IMR-90 (cell line): ENCODE measurements at regions not wholly inside any gene's neighbourhood (a gene's known extent, or its start where the extent isn't known, plus 50 kb on each side); places are given as distances from the start of the nearest gene placed in this dataset.

Experiments used
- ATAC-seq: fragments of 200-7000 bp; cut with Tn5 transposase; 2 replicates; pipeline ENCODE4 v1.9.1; 2020; ENCODE audit warnings: low read depth, mild to moderate bottlenecking, moderate library complexity
- BruUV-seq: library from RNA; stranded (reverse); fragments of 400-500 nt; replicated peaks from 2 replicates; lab custom pipeline; 2021; lab: Mats Ljungman, UMichigan
- CTCF ChIA-PET: fragments of 300-600 bp; formaldehyde crosslinking; extraction: SDS; loops from one replicate; lab custom pipeline; 2021; ENCODE audit warnings: antibody characterized with exemption; lab: Yijun Ruan, JAX
- POLR2A ChIA-PET: fragments of 300-600 bp; sonication (Branson Sonifier 250); formaldehyde crosslinking; loops from one replicate; lab custom pipeline; 2022; ENCODE audit warnings: antibody characterized with exemption; ENCODE audit not compliant: unreplicated experiment; lab: Charles Lee
- DNase-seq: peaks from one replicate; pipeline ENCODE4 v3.0.0; 2013
- H2AFZ ChIP-seq: replicated peaks from 2 replicates; pipeline ENCODE3; 2013; ENCODE audit warnings: low read length, mild to moderate bottlenecking; ENCODE audit not compliant: poor library complexity
- H2AK5ac ChIP-seq: 2 replicates; pipeline ENCODE4 v1.6.1; 2013; ENCODE audit warnings: low read depth, low read length, inconsistent platforms
- H2AK9ac ChIP-seq: replicated peaks from 2 replicates; pipeline ENCODE3; 2013; ENCODE audit warnings: mild to moderate bottlenecking, low read depth, low read length, moderate library complexity; ENCODE audit not compliant: poor library complexity
- H2BK120ac ChIP-seq: 2 replicates; pipeline ENCODE4 v1.6.1; 2013; ENCODE audit warnings: low read depth, low read length, inconsistent platforms
- H2BK15ac ChIP-seq: 3 replicates; pipeline ENCODE4 v1.6.1; 2013; ENCODE audit warnings: low read depth, low read length, inconsistent platforms
- H2BK20ac ChIP-seq: 2 replicates; pipeline ENCODE4 v1.6.1; 2013; ENCODE audit warnings: low read depth, mild to moderate bottlenecking, inconsistent platforms, low read length, moderate library complexity
- H2BK5ac ChIP-seq: 2 replicates; pipeline ENCODE4 v1.6.1; 2013; ENCODE audit warnings: mild to moderate bottlenecking, low read depth, low read length, inconsistent platforms; ENCODE audit not compliant: poor library complexity, severe bottlenecking
- H3K14ac ChIP-seq: replicated peaks from 2 replicates; pipeline ENCODE4 v1.6.1; 2013; ENCODE audit warnings: low read depth, low read length, inconsistent platforms
- H3K18ac ChIP-seq: 2 replicates; pipeline ENCODE4 v1.6.1; 2013; ENCODE audit warnings: low read depth, low read length, control low read depth
- H3K23ac ChIP-seq: 2 replicates; pipeline ENCODE4 v1.6.1; 2013; ENCODE audit warnings: low read depth, low read length, inconsistent platforms
- H3K27ac ChIP-seq: 2 replicates; pipeline ENCODE4 v1.5.1; 2013; ENCODE audit warnings: mild to moderate bottlenecking, control low read depth, low read length; ENCODE audit not compliant: insufficient read depth
- H3K27me3 ChIP-seq: 2 replicates; pipeline ENCODE4 v1.6.1; 2013; ENCODE audit warnings: low read length; ENCODE audit not compliant: control insufficient read depth, insufficient read depth
- H3K36me3 ChIP-seq: 2 replicates; pipeline ENCODE4 v1.6.1; 2013; ENCODE audit warnings: low read length, mixed read lengths; ENCODE audit not compliant: control insufficient read depth, insufficient read depth
- H3K4ac ChIP-seq: 2 replicates; pipeline ENCODE4 v1.6.1; 2013; ENCODE audit warnings: low read depth, low read length, inconsistent platforms
- H3K4me1 ChIP-seq: 2 replicates; pipeline ENCODE4 v1.6.1; 2013; ENCODE audit warnings: low read length, mixed read lengths; ENCODE audit not compliant: control insufficient read depth, insufficient read depth
- H3K4me2 ChIP-seq: 2 replicates; pipeline ENCODE4 v1.6.1; 2013; ENCODE audit warnings: low read depth, mild to moderate bottlenecking, control low read depth, low read length, moderate library complexity
- H3K4me3 ChIP-seq: 2 replicates; pipeline ENCODE4 v1.5.1; 2013; ENCODE audit warnings: low read depth, mild to moderate bottlenecking, control low read depth, low read length, moderate library complexity; ENCODE audit not compliant: insufficient read depth
- H3K56ac ChIP-seq: 2 replicates; pipeline ENCODE4 v1.6.1; 2013; ENCODE audit warnings: low read length, inconsistent platforms; ENCODE audit not compliant: insufficient read depth; ENCODE audit errors: extremely low read depth
- H3K79me1 ChIP-seq, 2 experiments: 2 replicates each; pipeline ENCODE4 v1.6.1; 2013; ENCODE audit warnings: low read length in 2 of 2, inconsistent platforms in 1 of 2, low read depth in 1 of 2
- H3K9ac ChIP-seq: 2 replicates; pipeline ENCODE4 v1.6.1; 2013; ENCODE audit warnings: low read depth, low read length, control low read depth
- H3K9me1 ChIP-seq: 2 replicates; pipeline ENCODE4 v1.6.1; 2013; ENCODE audit warnings: low read length, inconsistent platforms; ENCODE audit not compliant: insufficient read depth
- H3K9me3 ChIP-seq: 2 replicates; pipeline ENCODE4 v1.6.1; 2013; ENCODE audit warnings: low read length; ENCODE audit not compliant: control insufficient read depth, insufficient read depth
- H4K20me1 ChIP-seq: 2 replicates; pipeline ENCODE4 v1.6.1; 2013; ENCODE audit warnings: low read length, inconsistent platforms; ENCODE audit not compliant: insufficient read depth
- H4K5ac ChIP-seq: 2 replicates; pipeline ENCODE4 v1.6.1; 2013; ENCODE audit warnings: mild to moderate bottlenecking, low read depth, low read length, control low read depth
- H4K8ac ChIP-seq, 2 experiments: 2 replicates each; pipeline ENCODE4 v1.6.1; 2013; ENCODE audit warnings: low read depth in 2 of 2, low read length in 2 of 2, control low read depth in 1 of 2, inconsistent platforms in 1 of 2
- H4K91ac ChIP-seq: 2 replicates; pipeline ENCODE4 v1.6.1; 2013; ENCODE audit warnings: low read depth, low read length, inconsistent platforms; ENCODE audit not compliant: insufficient read depth
- BHLHE40 ChIP-seq: fragments of 150-350 bp; IDR thresholded peaks from 2 replicates; pipeline ENCODE4 v1.6.1; 2016; ENCODE audit warnings: mild to moderate bottlenecking, low read depth, low read length
- ELK1 ChIP-seq: fragments of 150-350 bp; IDR thresholded peaks from 2 replicates; pipeline ENCODE4 v1.6.1; 2016; ENCODE audit warnings: low read depth, mild to moderate bottlenecking, low read length, moderate library complexity, borderline replicate concordance
- MAFK ChIP-seq: IDR thresholded peaks from 2 replicates; pipeline ENCODE4 v1.6.1; 2012; ENCODE audit warnings: low read depth, low read length, improper control_type of control experiment
- MXI1 ChIP-seq: IDR thresholded peaks from 2 replicates; pipeline ENCODE4 v1.6.1; 2012; ENCODE audit warnings: low read depth, mild to moderate bottlenecking, low read length, moderate library complexity, borderline replicate concordance
- RAD21 ChIP-seq: IDR thresholded peaks from 2 replicates; pipeline ENCODE4 v1.6.1; 2012; ENCODE audit warnings: low read length, improper control_type of control experiment
- RCOR1 ChIP-seq: IDR thresholded peaks from 2 replicates; pipeline ENCODE4 v1.6.1; 2012; ENCODE audit warnings: mild to moderate bottlenecking, low read length, improper control_type of control experiment; ENCODE audit not compliant: insufficient replicate concordance
- SMC3 ChIP-seq: fragments of 150-350 bp; IDR thresholded peaks from 2 replicates; pipeline ENCODE4 v1.6.1; 2016; ENCODE audit warnings: low read depth, mild to moderate bottlenecking, antibody characterized with exemption, low read length, moderate library complexity
- WGBS, 2 experiments: methylation state at CpG; one replicate each; pipeline versions ENCODE4 v1.1.5 to v1.1.7; 2013; ENCODE audit warnings: missing lambda C conversion rate in 2 of 2; ENCODE audit not compliant: insufficient read length in 1 of 2; ENCODE audit errors: extremely low coverage in 2 of 2; 5-methylcytosine and 5-hydroxymethylcytosine counted together
- dilution Hi-C: fragments of 300-500 bp; cut with HindIII; formaldehyde crosslinking; loops from one replicate; pipeline ENCODE4 v1.14.3; 2018; ENCODE audit warnings: low sequenced_read_pairs; ENCODE audit not compliant: unreplicated experiment
- in situ Hi-C: fragments of 300-500 bp; cut with MboI; formaldehyde crosslinking; loops from 3 replicates; pipeline ENCODE4 v1.14.3; 2019; ENCODE audit warnings: low sequenced_read_pairs, inconsistent platforms, mixed read lengths
- intact Hi-C: fragments of 100-400 bp; cut with micrococcal nuclease; formaldehyde crosslinking; loops from 2 replicates; pipeline ENCODE4 v1.10.0; 2022

- no peak overlapping the region for H4K5ac ChIP-seq
- H4K91ac ChIP-seq: no peak overlapping the region
- H2AFZ ChIP-seq: no peak overlapping the region
- no peak overlapping the region for H3K9ac ChIP-seq
- no peak overlapping the region for H3K18ac ChIP-seq
- 20% methylated on average over 3 of the region's 10 CpGs; no CpG with 5 or more reads in 1 of the 2 experiments for WGBS, 2 experiments
- no peaks in the 10 kb centered on the region for H4K20me1 ChIP-seq
- H3K23ac ChIP-seq: no peak overlapping the region
- H4K8ac ChIP-seq: no peak overlapping the region
- H2BK20ac ChIP-seq: no peak overlapping the region
- H3K14ac ChIP-seq: no peak overlapping the region
- in situ Hi-C loops: no loop called here
- no peaks in the 10 kb centered on the region for H3K36me3 ChIP-seq
- no peak overlapping the region for H3K56ac ChIP-seq
- dilution Hi-C loops: no loop called here
- no peak for DNase-seq
- no peaks in the 10 kb centered on the region for H3K4me1 ChIP-seq
- no peaks in the 10 kb centered on the region for H3K79me1 ChIP-seq
- no peak overlapping the region for H3K4me3 ChIP-seq
- no TSS peak for BruUV-seq
- no peak overlapping the region for H2BK5ac ChIP-seq
- TF ChIP-seq RCOR1: no peak
- no peak for TF ChIP-seq BHLHE40
- no peak for TF ChIP-seq ELK1
- no peak for TF ChIP-seq SMC3
- TF ChIP-seq MAFK: no peak
- no peak for TF ChIP-seq RAD21
- TF ChIP-seq MXI1: no peak
- no peaks in the 10 kb centered on the region for H3K9me3 ChIP-seq
- no peaks in the 10 kb centered on the region for H3K27me3 ChIP-seq
- no peak overlapping the region for H2BK120ac ChIP-seq
- intact Hi-C loops: no loop called here
- H2AK9ac ChIP-seq: no peak overlapping the region
- H3K4me2 ChIP-seq: no peak overlapping the region
- no peak overlapping the region for H3K27ac ChIP-seq
- POLR2A ChIA-PET: no interaction called here
- no peak overlapping the region for H3K4ac ChIP-seq
- no peaks in the 10 kb centered on the region; the same call in 1 of the 2 replicates for H3K9me1 ChIP-seq
- H2BK15ac ChIP-seq: no peak overlapping the region
- no peak overlapping the region for H2AK5ac ChIP-seq
- no peak for ATAC-seq
- CTCF ChIA-PET: no interaction called here
Measured at GRCh38 chr5:133696006-133696584, 83.8 kb upstream of the FSTL4 start.
